ENCODE measurements at regions not wholly inside any gene's neighbourhood (a gene's known extent, or its start where the extent isn't known, plus 50 kb on each side); places are given as distances from the start of the nearest gene placed in this dataset.

DNA sequence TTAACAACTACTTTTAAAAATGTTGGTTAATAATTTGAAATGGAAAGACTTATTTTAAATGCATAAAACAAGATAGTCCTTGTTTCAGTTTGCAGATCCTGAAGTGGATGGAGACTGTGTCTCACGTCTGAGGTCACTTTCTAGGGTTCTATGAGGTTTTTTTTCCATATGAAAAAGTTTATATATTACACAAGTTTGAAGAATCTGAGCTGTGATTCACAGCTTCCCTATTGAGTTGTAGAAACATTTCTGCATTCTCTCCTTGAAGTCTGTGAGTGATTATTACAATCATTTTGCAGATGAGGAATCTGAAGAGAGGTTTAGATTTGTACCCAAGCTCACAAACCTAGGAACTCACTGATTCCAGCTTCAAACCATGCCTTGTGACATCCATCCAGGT, 442.5 kb upstream of the KLF4 start:
- Histone ChIP-seq H4K20me1 (ENCODE audit: control insufficient read depth, insufficient read depth, insufficient read length) (no peaks in the 10 kb centered on the region), H3K79me1 (ENCODE audit: insufficient read depth, low read depth, low read length, poor library complexity, severe bottlenecking) (no peaks in the 10 kb centered on the region), H4K8ac (replicated peaks; ENCODE audit: insufficient read length, low read depth, low read length) (no peak overlapping the region), H3K4ac (ENCODE audit: low read depth, low read length) (no peak overlapping the region), H3T11ph (ENCODE audit: low read length) (no peak overlapping the region), H2BK12ac (ENCODE audit: insufficient read length, low read depth, low read length) (no peak overlapping the region), H4K91ac (ENCODE audit: insufficient read length, low read depth, low read length) (no peak overlapping the region), H2BK120ac (ENCODE audit: low read depth, low read length, poor library complexity, severe bottlenecking) (no peak overlapping the region), H3K56ac (ENCODE audit: insufficient read length, low read depth, low read length) (no peak overlapping the region), H3K79me2 (ENCODE audit: insufficient read depth, low read length) (no peaks in the 10 kb centered on the region), H2BK20ac (ENCODE audit: low read depth, low read length, poor library complexity, severe bottlenecking) (no peak overlapping the region), H3K14ac (ENCODE audit: insufficient read depth, low read length) (no peak overlapping the region), H3K9ac (ENCODE audit: extremely low read depth, insufficient read length, low read length) (no peak overlapping the region), H2BK5ac (ENCODE audit: insufficient read length, low read length) (no peak overlapping the region), H3K27me3 (ENCODE audit: insufficient read depth, low read length) (no peaks in the 10 kb centered on the region), H2AK5ac (ENCODE audit: insufficient read length, low read length) (no peak overlapping the region), H2AFZ (ENCODE audit: low read length) (no peak overlapping the region), H2BK15ac (ENCODE audit: low read depth, low read length) (no peak overlapping the region), H3K23ac (ENCODE audit: insufficient read length, low read depth, low read length) (no peak overlapping the region), H3K18ac (ENCODE audit: insufficient read length, low read depth, low read length) (no peak overlapping the region), H3K27ac (ENCODE audit: insufficient read length, low read depth, low read length) (no peak overlapping the region), H3K9me3 (ENCODE audit: control insufficient read depth, low read depth, low read length) (no peaks in the 10 kb centered on the region), H4K5ac (ENCODE audit: insufficient read length, low read depth, low read length) (no peak overlapping the region), H3K4me2 (ENCODE audit: insufficient read depth, insufficient read length, low read length) (no peak overlapping the region), H3K23me2 (ENCODE audit: insufficient read length, low read depth, low read length, poor library complexity, severe bottlenecking) (no peaks in the 10 kb centered on the region), H3K4me1 (ENCODE audit: insufficient read depth, low read length) (no peaks in the 10 kb centered on the region; the same call in 1 of the 2 replicates)
- H3K27ac Mint-ChIP-seq: no peak overlapping the region
- WGBS (ENCODE audit: extremely low coverage, insufficient read length, low lambda C conversion rate): no CpG with 5 or more reads among the region's 1 CpG
- H3K36me3 Mint-ChIP-seq (ENCODE audit: insufficient read depth in 1 of 3, low read depth in 3 of 3): peaks cover 0 to 3% (median 0%) of the 10 kb centered on the region in 3 experiments; a peak in 1 of 7 replicates
- H3K4me3 Mint-ChIP-seq: no peak overlapping the region
- TF ChIP-seq, protein P1, sequence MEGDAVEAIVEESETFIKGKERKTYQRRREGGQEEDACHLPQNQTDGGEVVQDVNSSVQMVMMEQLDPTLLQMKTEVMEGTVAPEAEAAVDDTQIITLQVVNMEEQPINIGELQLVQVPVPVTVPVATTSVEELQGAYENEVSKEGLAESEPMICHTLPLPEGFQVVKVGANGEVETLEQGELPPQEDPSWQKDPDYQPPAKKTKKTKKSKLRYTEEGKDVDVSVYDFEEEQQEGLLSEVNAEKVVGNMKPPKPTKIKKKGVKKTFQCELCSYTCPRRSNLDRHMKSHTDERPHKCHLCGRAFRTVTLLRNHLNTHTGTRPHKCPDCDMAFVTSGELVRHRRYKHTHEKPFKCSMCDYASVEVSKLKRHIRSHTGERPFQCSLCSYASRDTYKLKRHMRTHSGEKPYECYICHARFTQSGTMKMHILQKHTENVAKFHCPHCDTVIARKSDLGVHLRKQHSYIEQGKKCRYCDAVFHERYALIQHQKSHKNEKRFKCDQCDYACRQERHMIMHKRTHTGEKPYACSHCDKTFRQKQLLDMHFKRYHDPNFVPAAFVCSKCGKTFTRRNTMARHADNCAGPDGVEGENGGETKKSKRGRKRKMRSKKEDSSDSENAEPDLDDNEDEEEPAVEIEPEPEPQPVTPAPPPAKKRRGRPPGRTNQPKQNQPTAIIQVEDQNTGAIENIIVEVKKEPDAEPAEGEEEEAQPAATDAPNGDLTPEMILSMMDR (conservative IDR thresholded peaks at IDR 0.05): no peak
- no peaks in the 10 kb centered on the region for H3K27me3 Mint-ChIP-seq (ENCODE audit: low read depth)
- DNase-seq: no peak
- peaks cover 3 to 6% of the 10 kb centered on the region in 2 experiments; a peak in 3 of 4 replicates for H3K4me1 Mint-ChIP-seq
- H3K9me3 Mint-ChIP-seq: no peaks in the 10 kb centered on the region
